Lung microvascular endothelial cell (primary cell): ENCODE measurements at regions not wholly inside any gene's neighbourhood (a gene's known extent, or its start where the extent isn't known, plus 50 kb on each side); places are given as distances from the start of the nearest gene placed in this dataset.
A peak's percentile ranks its signal among the peaks of the same experiment; 100 is the strongest.

Source experiments
- DNase-seq, 2 donors: peaks; one replicate each; pipeline versions ENCODE4 v3.0.0 to v3.0.0-alpha.2; 2010; ENCODE audit warnings: low read depth in 2 of 2

GRCh38 chr2:46850742-46851141 is 64.9 kb downstream of the MCFD2 start:
- peak; percentile 32 to 80 for DNase-seq

- peak; percentile 20 to 52 for DNase-seq
Observed at GRCh38 chr2:46849721-46850556, 65.7 kb downstream of the MCFD2 start.

GRCh38 chr2:46849046-46849715 is 66.4 kb downstream of the MCFD2 start:
- DNase-seq, result peak in 1 of 2 donors; percentile 16

GRCh38 chr2:46848447-46848846 is 67.2 kb downstream of the MCFD2 start:
- DNase-seq, result no peak

- peak in 1 of 2 donors; percentile 12 for DNase-seq
Observed at GRCh38 chr2:46847726-46848412, 67.7 kb downstream of the MCFD2 start.

GRCh38 chr2:46847185-46847710 is 68.4 kb downstream of the MCFD2 start:
- DNase-seq, result peak; percentile 88 to 99

- no peak for DNase-seq
Observed at GRCh38 chr2:46846536-46846935, 69.1 kb downstream of the MCFD2 start.

GRCh38 chr2:46845542-46846486 is 69.8 kb downstream of the MCFD2 start:
- peak in 1 of 2 donors; percentile 39 for DNase-seq

GRCh38 chr2:46844443-46844842 is 71.2 kb downstream of the MCFD2 start:
- no peak for DNase-seq

- DNase-seq, result no peak
Observed at GRCh38 chr2:46844034-46844433, 71.6 kb downstream of the MCFD2 start.

GRCh38 chr2:46843316-46843715 is 72.3 kb downstream of the MCFD2 start:
- DNase-seq, result no peak

- no peak for DNase-seq
Observed at GRCh38 chr2:46842876-46843275, 72.7 kb downstream of the MCFD2 start.

GRCh38 chr2:46841621-46842020 is 74.0 kb downstream of the MCFD2 start:
- peak in 1 of 2 donors; percentile 42 for DNase-seq

- DNase-seq, result no peak
Observed at GRCh38 chr2:46839045-46839444, 76.6 kb downstream of the MCFD2 start.

GRCh38 chr2:46837704-46838103 is 77.9 kb downstream of the MCFD2 start:
- no peak for DNase-seq

- DNase-seq, result no peak
Observed at GRCh38 chr2:46837112-46837454, 78.5 kb downstream of the MCFD2 start.

GRCh38 chr2:46836295-46837111 is 79.1 kb downstream of the MCFD2 start:
- DNase-seq, result peak in 1 of 2 donors; percentile 60

- no peak for DNase-seq
Observed at GRCh38 chr2:46835520-46835919, 80.1 kb downstream of the MCFD2 start.

- no peak for DNase-seq
Observed at GRCh38 chr2:46832543-46832942, 83.1 kb downstream of the MCFD2 start.

GRCh38 chr2:46831869-46832265 is 83.7 kb downstream of the MCFD2 start:
- no peak for DNase-seq
